HEK293 (cell line): ENCODE measurements at regions not wholly inside any gene's neighbourhood (a gene's known extent, or its start where the extent isn't known, plus 50 kb on each side); places are given as distances from the start of the nearest gene placed in this dataset.

ENCODE experiments used
- CTCF ChIA-PET: fragments of 350-600 bp; formaldehyde crosslinking; extraction: SDS; loops from one replicate; lab custom pipeline; 2021; ENCODE audit warnings: antibody characterized with exemption; lab: Yijun Ruan, JAX
- POLR2A ChIA-PET: fragments of 300-600 bp; formaldehyde crosslinking; extraction: SDS; loops from one replicate; lab custom pipeline; 2020; ENCODE audit warnings: antibody characterized with exemption, inconsistent platforms; lab: Yijun Ruan, JAX
- H3K27ac ChIP-seq: fragments of 200-500 bp; sonication (Bioruptor generic); 2 replicates; pipeline ENCODE4 v1.5.1; 2014; ENCODE audit warnings: low read depth, low read length, control low read depth, inconsistent platforms; ENCODE audit errors: extremely low read depth
- H3K36me3 ChIP-seq, 2 experiments: fragments of 200-500 bp in 1 of 2; sonication (Bioruptor generic) in 1 of 2; 1 replicate in 1 of 2; 2 replicates in 1 of 2; pipeline ENCODE4 v1.5.1; 2014 to 2017; ENCODE audit warnings: inconsistent platforms in 2 of 2, low read length in 2 of 2; ENCODE audit not compliant: control insufficient read depth in 2 of 2, insufficient read depth in 1 of 2
- H3K4me1 ChIP-seq: fragments of 200-500 bp; sonication (Bioruptor generic); 2 replicates; pipeline ENCODE4 v1.5.1; 2014; ENCODE audit warnings: mild to moderate bottlenecking, low read length, inconsistent platforms; ENCODE audit not compliant: control insufficient read depth, insufficient read depth
- H3K4me3 ChIP-seq: 2 replicates; pipeline ENCODE4 v1.5.1; 2011; ENCODE audit warnings: low read depth, mild to moderate bottlenecking, control low read depth, low read length, moderate library complexity
- H3K9me3 ChIP-seq: fragments of 200-500 bp; sonication (Bioruptor generic); 2 replicates; pipeline ENCODE4 v1.5.1; 2014; ENCODE audit warnings: low read depth, low read length, inconsistent platforms; ENCODE audit not compliant: control insufficient read depth, insufficient read depth
- GLI2 ChIP-seq: fragments of 450-650 bp; formaldehyde crosslinking; IDR thresholded peaks from 2 replicates; pipeline ENCODE4; 2017; ENCODE audit warnings: missing biosample characterization, missing genetic modification characterization, low read depth, borderline replicate concordance
- HOXD13 ChIP-seq: sonication (generic); formaldehyde crosslinking; IDR thresholded peaks from 2 replicates; pipeline ENCODE4 v1.8.0; 2022; ENCODE audit warnings: missing genetic modification reagents, borderline replicate concordance
- KLF1 ChIP-seq: fragments of 450-650 bp; formaldehyde crosslinking; IDR thresholded peaks from 2 replicates; pipeline ENCODE4 v1.5.1; 2016; ENCODE audit warnings: missing biosample characterization, missing genetic modification characterization
- KLF9 ChIP-seq: fragments of 450-650 bp; formaldehyde crosslinking; IDR thresholded peaks from 2 replicates; pipeline ENCODE4 v1.5.1; 2016; ENCODE audit warnings: missing biosample characterization, missing genetic modification characterization, low read depth
- REPIN1 ChIP-seq: fragments of 450-650 bp; formaldehyde crosslinking; IDR thresholded peaks from 2 replicates; pipeline ENCODE4 v1.5.1; 2017; ENCODE audit warnings: missing biosample characterization, missing genetic modification characterization, low read depth
- SCRT2 ChIP-seq: fragments of 450-650 bp; formaldehyde crosslinking; IDR thresholded peaks from 2 replicates; pipeline ENCODE4 v1.5.1; 2016; ENCODE audit warnings: missing biosample characterization, missing genetic modification characterization
- TCF7L2 ChIP-seq: IDR thresholded peaks from 2 replicates; pipeline ENCODE4 v1.6.1; 2011; ENCODE audit warnings: low read depth, mild to moderate bottlenecking, inconsistent platforms, low read length, moderate library complexity, borderline replicate concordance
- ZBTB7A ChIP-seq: fragments of 450-650 bp; formaldehyde crosslinking; IDR thresholded peaks from 2 replicates; pipeline ENCODE4 v1.5.1; 2016; ENCODE audit warnings: low read depth, missing biosample characterization, missing genetic modification characterization
- ZNF10 ChIP-seq: fragments of 450-650 bp; formaldehyde crosslinking; IDR thresholded peaks from 2 replicates; pipeline ENCODE4 v1.5.1; 2017; ENCODE audit warnings: missing biosample characterization, missing genetic modification characterization
- ZNF24 ChIP-seq: fragments of 450-650 bp; formaldehyde crosslinking; IDR thresholded peaks from 2 replicates; pipeline ENCODE4 v1.5.1; 2016; ENCODE audit warnings: missing biosample characterization, missing genetic modification characterization
- ZNF404 ChIP-seq: fragments of 450-650 bp; formaldehyde crosslinking; IDR thresholded peaks from 2 replicates; pipeline ENCODE4 v1.5.1; 2017; ENCODE audit warnings: missing biosample characterization, missing genetic modification characterization
- ZNF530 ChIP-seq: fragments of 450-650 bp; formaldehyde crosslinking; IDR thresholded peaks from 2 replicates; pipeline ENCODE4 v1.5.1; 2016; ENCODE audit warnings: low read depth, missing biosample characterization, missing genetic modification characterization
- ZNF544 ChIP-seq: fragments of 450-650 bp; formaldehyde crosslinking; IDR thresholded peaks from 2 replicates; pipeline ENCODE4 v1.5.0; 2017; ENCODE audit warnings: missing biosample characterization, missing genetic modification characterization
- TF ChIP-seq, protein P1 (sequence below): fragments of 450-650 bp; formaldehyde crosslinking; IDR thresholded peaks from 2 replicates; pipeline ENCODE4 v1.5.1; 2016; ENCODE audit warnings: missing biosample characterization, missing genetic modification characterization
- TF ChIP-seq, protein P2 (sequence below): fragments of 450-650 bp; formaldehyde crosslinking; IDR thresholded peaks from 2 replicates; pipeline ENCODE4 v1.5.1; 2016; ENCODE audit warnings: missing biosample characterization, missing genetic modification characterization
- TF ChIP-seq, protein P3 (sequence below): fragments of 450-650 bp; formaldehyde crosslinking; IDR thresholded peaks from 2 replicates; pipeline ENCODE4 v1.5.1; 2016; ENCODE audit warnings: missing biosample characterization, missing genetic modification characterization

DNA sequence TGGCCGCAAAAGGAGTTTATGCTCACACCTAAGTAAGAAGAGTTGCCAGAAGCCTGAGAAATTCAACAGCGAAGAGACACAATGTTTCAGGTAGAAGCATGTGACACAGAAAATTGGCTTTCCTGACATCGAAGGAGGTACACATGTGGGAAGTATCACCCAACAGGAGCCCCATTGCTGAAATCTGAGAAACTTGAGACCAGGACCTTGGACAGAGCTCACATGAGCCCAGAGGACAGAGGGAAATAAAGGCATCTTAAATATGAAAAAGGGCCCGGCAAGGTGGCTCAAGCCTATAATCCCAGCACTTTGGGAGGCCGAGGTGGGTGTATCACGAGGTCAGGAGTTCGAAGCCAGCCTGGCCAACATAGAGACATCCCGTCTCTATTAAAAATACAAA is 304.1 kb upstream of the C16orf82 start:
- Histone ChIP-seq H3K4me1 (no peaks in the 10 kb centered on the region), H3K36me3 (no peaks in the 10 kb centered on the region), H3K9me3 (no peaks in the 10 kb centered on the region), H3K27ac (no peak overlapping the region), H3K4me3 (no peak overlapping the region)
- no peak for TF ChIP-seq KLF1 (tag by site-specific recombination)
- TF ChIP-seq, protein P1, sequence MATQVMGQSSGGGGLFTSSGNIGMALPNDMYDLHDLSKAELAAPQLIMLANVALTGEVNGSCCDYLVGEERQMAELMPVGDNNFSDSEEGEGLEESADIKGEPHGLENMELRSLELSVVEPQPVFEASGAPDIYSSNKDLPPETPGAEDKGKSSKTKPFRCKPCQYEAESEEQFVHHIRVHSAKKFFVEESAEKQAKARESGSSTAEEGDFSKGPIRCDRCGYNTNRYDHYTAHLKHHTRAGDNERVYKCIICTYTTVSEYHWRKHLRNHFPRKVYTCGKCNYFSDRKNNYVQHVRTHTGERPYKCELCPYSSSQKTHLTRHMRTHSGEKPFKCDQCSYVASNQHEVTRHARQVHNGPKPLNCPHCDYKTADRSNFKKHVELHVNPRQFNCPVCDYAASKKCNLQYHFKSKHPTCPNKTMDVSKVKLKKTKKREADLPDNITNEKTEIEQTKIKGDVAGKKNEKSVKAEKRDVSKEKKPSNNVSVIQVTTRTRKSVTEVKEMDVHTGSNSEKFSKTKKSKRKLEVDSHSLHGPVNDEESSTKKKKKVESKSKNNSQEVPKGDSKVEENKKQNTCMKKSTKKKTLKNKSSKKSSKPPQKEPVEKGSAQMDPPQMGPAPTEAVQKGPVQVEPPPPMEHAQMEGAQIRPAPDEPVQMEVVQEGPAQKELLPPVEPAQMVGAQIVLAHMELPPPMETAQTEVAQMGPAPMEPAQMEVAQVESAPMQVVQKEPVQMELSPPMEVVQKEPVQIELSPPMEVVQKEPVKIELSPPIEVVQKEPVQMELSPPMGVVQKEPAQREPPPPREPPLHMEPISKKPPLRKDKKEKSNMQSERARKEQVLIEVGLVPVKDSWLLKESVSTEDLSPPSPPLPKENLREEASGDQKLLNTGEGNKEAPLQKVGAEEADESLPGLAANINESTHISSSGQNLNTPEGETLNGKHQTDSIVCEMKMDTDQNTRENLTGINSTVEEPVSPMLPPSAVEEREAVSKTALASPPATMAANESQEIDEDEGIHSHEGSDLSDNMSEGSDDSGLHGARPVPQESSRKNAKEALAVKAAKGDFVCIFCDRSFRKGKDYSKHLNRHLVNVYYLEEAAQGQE (tag by site-specific recombination) = peak; percentile 84
- POLR2A ChIA-PET = no interaction called here
- CTCF ChIA-PET = no interaction called here

DNA sequence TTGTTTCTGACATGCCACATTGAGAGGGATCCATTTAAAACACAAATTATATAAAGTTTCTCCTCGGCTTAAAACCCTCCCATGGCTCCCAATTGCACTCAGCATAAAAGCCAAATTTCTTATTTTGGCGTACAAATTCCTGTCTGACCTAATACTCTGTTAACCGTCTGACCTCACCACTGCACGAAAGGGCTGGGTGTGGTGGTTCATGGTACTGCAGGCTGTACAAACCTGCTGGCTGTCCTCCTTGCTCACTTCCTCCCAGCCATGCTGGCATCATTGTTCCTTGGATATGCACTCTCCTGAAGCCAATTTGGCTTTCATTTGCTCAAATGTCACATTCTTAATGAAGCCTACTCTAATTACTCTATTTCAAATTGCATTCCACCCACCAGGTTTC is 301.6 kb upstream of the C16orf82 start:
- Histone ChIP-seq H3K36me3 (no peaks in the 10 kb centered on the region), H3K4me1 (no peaks in the 10 kb centered on the region)
- CTCF ChIA-PET = interaction anchor here (0.9 kb wide), 1 partner anchor 25 kb away, joined by 5 read pairs; no protein-coding TSS in a partner anchor
- POLR2A ChIA-PET = no interaction called here
- no peak for TF ChIP-seq ZNF404 (tag by site-specific recombination)
- TF ChIP-seq HOXD13 = no peak
- no peak for TF ChIP-seq KLF9 (tag by site-specific recombination)
- no peak for TF ChIP-seq REPIN1
- no peak for TF ChIP-seq ZBTB7A (tag by site-specific recombination)
- no peak for TF ChIP-seq ZNF10 (tag by site-specific recombination)
- TF ChIP-seq TCF7L2 = no peak
- TF ChIP-seq GLI2 (tag by site-specific recombination) = no peak
- TF ChIP-seq ZNF530 = no peak
- TF ChIP-seq, protein P2, sequence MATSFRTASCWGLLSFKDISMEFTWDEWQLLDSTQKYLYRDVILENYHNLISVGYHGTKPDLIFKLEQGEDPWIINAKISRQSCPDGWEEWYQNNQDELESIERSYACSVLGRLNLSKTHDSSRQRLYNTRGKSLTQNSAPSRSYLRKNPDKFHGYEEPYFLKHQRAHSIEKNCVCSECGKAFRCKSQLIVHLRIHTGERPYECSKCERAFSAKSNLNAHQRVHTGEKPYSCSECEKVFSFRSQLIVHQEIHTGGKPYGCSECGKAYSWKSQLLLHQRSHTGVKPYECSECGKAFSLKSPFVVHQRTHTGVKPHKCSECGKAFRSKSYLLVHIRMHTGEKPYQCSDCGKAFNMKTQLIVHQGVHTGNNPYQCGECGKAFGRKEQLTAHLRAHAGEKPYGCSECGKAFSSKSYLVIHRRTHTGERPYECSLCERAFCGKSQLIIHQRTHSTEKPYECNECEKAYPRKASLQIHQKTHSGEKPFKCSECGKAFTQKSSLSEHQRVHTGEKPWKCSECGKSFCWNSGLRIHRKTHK = no peak
- TF ChIP-seq ZNF544 (tag by site-specific recombination) = no peak
- TF ChIP-seq, protein P3, sequence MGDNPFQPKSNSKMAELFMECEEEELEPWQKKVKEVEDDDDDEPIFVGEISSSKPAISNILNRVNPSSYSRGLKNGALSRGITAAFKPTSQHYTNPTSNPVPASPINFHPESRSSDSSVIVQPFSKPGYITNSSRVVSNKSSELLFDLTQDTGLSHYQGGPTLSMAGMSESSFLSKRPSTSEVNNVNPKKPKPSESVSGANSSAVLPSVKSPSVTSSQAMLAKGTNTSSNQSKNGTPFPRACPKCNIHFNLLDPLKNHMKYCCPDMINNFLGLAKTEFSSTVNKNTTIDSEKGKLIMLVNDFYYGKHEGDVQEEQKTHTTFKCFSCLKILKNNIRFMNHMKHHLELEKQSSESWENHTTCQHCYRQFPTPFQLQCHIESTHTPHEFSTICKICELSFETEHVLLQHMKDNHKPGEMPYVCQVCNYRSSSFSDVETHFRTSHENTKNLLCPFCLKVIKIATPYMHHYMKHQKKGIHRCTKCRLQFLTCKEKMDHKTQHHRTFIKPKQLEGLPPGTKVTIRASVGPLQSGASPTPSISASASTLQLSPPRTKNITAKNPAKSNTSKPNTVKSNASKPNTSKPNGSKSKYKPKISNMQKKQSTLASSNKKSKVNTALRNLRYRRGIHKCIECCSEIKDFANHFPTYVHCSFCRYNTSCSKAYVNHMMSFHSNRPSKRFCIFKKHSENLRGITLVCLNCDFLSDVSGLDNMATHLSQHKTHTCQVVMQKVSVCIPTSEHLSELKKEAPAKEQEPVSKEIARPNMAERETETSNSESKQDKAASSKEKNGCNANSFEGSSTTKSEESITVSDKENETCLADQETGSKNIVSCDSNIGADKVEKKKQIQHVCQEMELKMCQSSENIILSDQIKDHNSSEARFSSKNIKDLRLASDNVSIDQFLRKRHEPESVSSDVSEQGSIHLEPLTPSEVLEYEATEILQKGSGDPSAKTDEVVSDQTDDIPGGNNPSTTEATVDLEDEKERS (tag by site-specific recombination) = no peak
- no peak for TF ChIP-seq ZNF24 (tag by site-specific recombination)
- no peak for TF ChIP-seq SCRT2 (tag by site-specific recombination)
- TF ChIP-seq, all 188 proteins: peak for 0
- no peak overlapping the region for H3K27ac ChIP-seq
- no peak overlapping the region for H3K4me3 ChIP-seq
- H3K9me3 ChIP-seq = no peaks in the 10 kb centered on the region
